Uterus (tissue), 2 donors: ENCODE measurements at regions not wholly inside any gene's neighbourhood (a gene's known extent, or its start where the extent isn't known, plus 50 kb on each side); places are given as distances from the start of the nearest gene placed in this dataset.

Experiments
- CTCF ChIP-seq, 4 experiments: fragments of 200-600 bp in 2 of 4; fragments of 450-650 bp in 2 of 4; sonication (generic) in 2 of 4; IDR thresholded peaks; one replicate each; pipeline ENCODE4 v1.5.1; 2016 to 2019; ENCODE audit warnings: antibody characterized with exemption in 4 of 4, mild to moderate bottlenecking in 2 of 4, moderate library complexity in 1 of 4
- POLR2A ChIP-seq, 2 donors: fragments of 450-650 bp; IDR thresholded peaks; one replicate each; pipeline ENCODE4 v1.6.1; 2016; ENCODE audit warnings: antibody characterized with exemption in 2 of 2, mild to moderate bottlenecking in 1 of 2, moderate library complexity in 1 of 2

- TF ChIP-seq CTCF (IDR thresholded peaks at IDR 0.05) = no peak
- no peak for TF ChIP-seq POLR2A (IDR thresholded peaks at IDR 0.05)
These were observed 164.6 kb upstream of the NRIP1 start for GRCh38 chr21:15229390-15229789.
